HepG2 (cell line): ENCODE measurements at regions not wholly inside any gene's neighbourhood (a gene's known extent, or its start where the extent isn't known, plus 50 kb on each side); places are given as distances from the start of the nearest gene placed in this dataset.

ENCODE experiments used
- ATAC-seq: fragments of 200-7000 bp; cut with Tn5 transposase; 3 replicates; pipeline ENCODE4 v1.9.1; 2020; ENCODE audit warnings: mild to moderate bottlenecking, moderate library complexity
- BruUV-seq: library from RNA; stranded (reverse); fragments of 400-500 nt; replicated peaks from 2 replicates; lab custom pipeline; 2021; lab: Mats Ljungman, UMichigan
- CTCF ChIA-PET: fragments of 300-600 bp; formaldehyde crosslinking; extraction: SDS; loops from one replicate; lab custom pipeline; 2021; ENCODE audit warnings: low total read pairs, inconsistent platforms, low intra/inter-chr PET ratio; lab: Yijun Ruan, JAX
- POLR2A ChIA-PET: fragments of 350-600 bp; sonication (Branson Sonifier 250); formaldehyde crosslinking; loops from one replicate; lab custom pipeline; 2020; ENCODE audit warnings: antibody characterized with exemption, inconsistent platforms; lab: Yijun Ruan, JAX
- DNase-seq: peaks from one replicate; pipeline ENCODE4 v3.0.0-alpha.2; 2015; ENCODE audit warnings: low spot score
- FAIRE-seq: peaks from 3 replicates; lab custom pipeline; 2011; peaks lifted over from hg19 to GRCh38; lab: Jason Lieb, UNC
- H2AFZ ChIP-seq: one replicate; pipeline ENCODE4 v1.6.1; 2011; ENCODE audit warnings: low read length, inconsistent platforms
- H3K27ac ChIP-seq: fragments of 300-600 bp; 3 replicates; pipeline ENCODE4 v1.8.0; 2011; ENCODE audit warnings: mixed run types, mild to moderate bottlenecking, mixed read lengths, low read length, inconsistent platforms; ENCODE audit not compliant: insufficient read depth; ENCODE audit errors: extremely low read length
- H3K27me3 ChIP-seq, 2 experiments: fragments of 200-600 bp in 1 of 2; 2 replicates in 1 of 2; 3 replicates in 1 of 2; pipeline versions ENCODE4 v1.6.0 to v1.8.0; 2011; ENCODE audit warnings: low read length in 2 of 2, mild to moderate bottlenecking in 2 of 2, moderate library complexity in 2 of 2, inconsistent platforms in 1 of 2; ENCODE audit not compliant: insufficient read depth in 2 of 2, control insufficient read depth in 1 of 2
- H3K36me3 ChIP-seq, 2 experiments: fragments of 200-600 bp in 1 of 2; replicated peaks in 1 of 2; 2 replicates in 1 of 2; 3 replicates in 1 of 2; pipeline versions ENCODE4 v1.5.1 to v1.8.0; 2011; ENCODE audit warnings: low read length in 2 of 2, inconsistent platforms in 1 of 2; ENCODE audit not compliant: insufficient read depth in 2 of 2, control insufficient read depth in 1 of 2
- H3K4me1 ChIP-seq: 2 replicates; pipeline ENCODE4 v1.5.1; 2012; ENCODE audit warnings: low read length, inconsistent platforms; ENCODE audit not compliant: insufficient read depth
- H3K4me2 ChIP-seq: 2 replicates; pipeline ENCODE4 v1.6.0; 2011; ENCODE audit warnings: low read depth, low read length, inconsistent platforms
- H3K4me3 ChIP-seq, 3 experiments: fragments of 200-600 bp in 1 of 3; sonication (generic), shearing (Covaris generic) in 1 of 3; replicated peaks in 1 of 3; 2 replicates each; pipeline ENCODE4 v1.5.1; 2011 to 2016; ENCODE audit warnings: low read length in 3 of 3, inconsistent platforms in 2 of 3, low read depth in 2 of 3, mild to moderate bottlenecking in 2 of 3, control low read depth in 1 of 3, mixed read lengths in 1 of 3; ENCODE audit not compliant: insufficient read depth in 1 of 3
- H3K79me2 ChIP-seq: one replicate; pipeline ENCODE4 v1.6.1; 2011; ENCODE audit warnings: low read length, inconsistent platforms; ENCODE audit not compliant: insufficient read depth
- H3K9ac ChIP-seq: 2 replicates; pipeline ENCODE4 v1.6.0; 2011; ENCODE audit warnings: mild to moderate bottlenecking, low read depth, low read length, inconsistent platforms; ENCODE audit not compliant: insufficient read depth
- H3K9me3 ChIP-seq: 2 replicates; pipeline ENCODE4 v1.5.1; 2012; ENCODE audit warnings: mild to moderate bottlenecking, low read length
- H4K20me1 ChIP-seq: 2 replicates; pipeline ENCODE4 v1.6.0; 2011; ENCODE audit warnings: inconsistent platforms, mild to moderate bottlenecking, low read length, moderate library complexity; ENCODE audit not compliant: insufficient read depth
- ATF7-NPFF ChIP-seq: sonication (generic); formaldehyde crosslinking; IDR thresholded peaks from 2 replicates; pipeline ENCODE4 v1.8.1; 2023; ENCODE audit warnings: mild to moderate bottlenecking, low read depth, missing genetic modification reagents, moderate library complexity
- HMGXB4 ChIP-seq, 2 experiments: sonication (generic) in 1 of 2; formaldehyde crosslinking in 1 of 2; IDR thresholded peaks; 2 replicates each; pipeline versions ENCODE4 v1.4.0 to v1.6.1; 2018 to 2020; ENCODE audit warnings: missing genetic modification reagents in 2 of 2, borderline replicate concordance in 1 of 2, low read depth in 1 of 2, mild to moderate bottlenecking in 1 of 2, missing biosample characterization in 1 of 2
- HNF4A ChIP-seq: sonication (generic); formaldehyde crosslinking; IDR thresholded peaks from 2 replicates; pipeline ENCODE4 v1.4.0; 2020; ENCODE audit warnings: missing genetic modification reagents
- KLF6 ChIP-seq: IDR thresholded peaks from 2 replicates; pipeline ENCODE4 v1.8.0; 2016; ENCODE audit warnings: missing biosample characterization, missing genetic modification reagents
- PRMT3 ChIP-seq: sonication (generic); formaldehyde crosslinking; IDR thresholded peaks from 2 replicates; pipeline ENCODE4 v1.8.1; 2022; ENCODE audit warnings: low read depth, mild to moderate bottlenecking, moderate library complexity, missing genetic modification reagents, borderline replicate concordance
- SMAD1 ChIP-seq: sonication (generic); formaldehyde crosslinking; IDR thresholded peaks from 2 replicates; pipeline ENCODE4 v1.4.0; 2020; ENCODE audit warnings: missing genetic modification reagents, low read depth, mild to moderate bottlenecking, borderline replicate concordance
- SUZ12 ChIP-seq: fragments of 150-350 bp; IDR thresholded peaks from 2 replicates; pipeline ENCODE4 v1.6.1; 2014; ENCODE audit warnings: low read depth, low read length
- TFE3 ChIP-seq: IDR thresholded peaks from 2 replicates; pipeline ENCODE4 v1.6.1; 2016
- ZBTB37 ChIP-seq: sonication (generic); formaldehyde crosslinking; IDR thresholded peaks from 2 replicates; pipeline ENCODE4 v1.4.0; 2020; ENCODE audit warnings: mild to moderate bottlenecking, missing genetic modification reagents
- ZMAT3 ChIP-seq: sonication (generic); formaldehyde crosslinking; conservative IDR thresholded peaks from 2 replicates; pipeline ENCODE4 v1.7.0; 2021; ENCODE audit warnings: missing genetic modification reagents
- ZNF30 ChIP-seq: sonication (generic); formaldehyde crosslinking; IDR thresholded peaks from 2 replicates; pipeline ENCODE4 v1.5.0; 2020; ENCODE audit warnings: mild to moderate bottlenecking, missing genetic modification reagents
- ZNF512 ChIP-seq: sonication (generic); formaldehyde crosslinking; IDR thresholded peaks from 2 replicates; pipeline ENCODE4 v1.4.0; 2020; ENCODE audit warnings: mild to moderate bottlenecking, missing genetic modification reagents
- ZNF570 ChIP-seq: sonication (generic); formaldehyde crosslinking; IDR thresholded peaks from 2 replicates; pipeline ENCODE4 v1.4.0; 2020; ENCODE audit warnings: mild to moderate bottlenecking, missing genetic modification reagents, borderline replicate concordance
- ZNF589 ChIP-seq: sonication (generic); formaldehyde crosslinking; conservative IDR thresholded peaks from 2 replicates; pipeline ENCODE4 v1.8.0; 2022; ENCODE audit warnings: mild to moderate bottlenecking, moderate library complexity, missing genetic modification reagents
- ZNF7 ChIP-seq: IDR thresholded peaks from 2 replicates; pipeline ENCODE4 v1.6.1; 2016; ENCODE audit warnings: missing biosample characterization, missing genetic modification reagents
- WGBS: methylation state at CpG from one replicate; pipeline ENCODE4 v1.1.6; 2017; ENCODE audit warnings: low lambda C conversion rate; 5-methylcytosine and 5-hydroxymethylcytosine counted together
- in situ Hi-C: cut with HindIII; loops from 2 replicates; pipeline ENCODE4 v1.10.0; 2017; ENCODE audit warnings: low pct_unique_long_range_greater_than_20kb; ENCODE audit not compliant: extremely low pct_ligation_motif_present
- intact Hi-C: fragments of 100-400 bp; cut with micrococcal nuclease; formaldehyde crosslinking; loops from one replicate; pipeline ENCODE4 v1.10.0; 2022; ENCODE audit not compliant: unreplicated experiment

- no peak for TF ChIP-seq HMGXB4 (CRISPR knock-in tag; IDR thresholded peaks at IDR 0.05; ENCODE audit: borderline replicate concordance in 1 of 2, low read depth in 1 of 2)
- no peak for TF ChIP-seq KLF6 (CRISPR knock-in tag)
These were observed 103.8 kb downstream of the ADSS2 start (continued) for GRCh38 chr1:244347942-244348341.

GRCh38 chr1:244349103-244349531 lies 102.6 kb downstream of the ADSS2 start:
- Histone ChIP-seq H3K9me3 (no peaks in the 10 kb centered on the region), H3K36me3 (no peaks in the 10 kb centered on the region), H3K4me3 (no peak overlapping the region), H2AFZ (no peak overlapping the region), H3K4me2 (no peak overlapping the region), H3K79me2 (no peaks in the 10 kb centered on the region), H4K20me1 (no peaks in the 10 kb centered on the region), H3K27me3 (peaks cover 0 to 16% of the 10 kb centered on the region in 2 experiments; a peak in 3 of 5 replicates), H3K4me1 (no peaks in the 10 kb centered on the region), H3K9ac (no peak overlapping the region), H3K27ac (no peak overlapping the region)
- ATAC-seq: no peak
- no peak for FAIRE-seq
- no TSS peak for BruUV-seq
- POLR2A ChIA-PET: no interaction called here
- no peak for DNase-seq
- 43% methylated on average over 8 of the region's 8 CpGs for WGBS
- intact Hi-C loops: no loop called here
- CTCF ChIA-PET: no interaction called here
- no peak for TF ChIP-seq ZNF570 (CRISPR knock-in tag)
- TF ChIP-seq SMAD1 (CRISPR knock-in tag): no peak
- no peak for TF ChIP-seq ATF7-NPFF (CRISPR knock-in tag)
- TF ChIP-seq TFE3 (CRISPR knock-in tag): no peak
- TF ChIP-seq ZNF30 (CRISPR knock-in tag): no peak
- no peak for TF ChIP-seq ZBTB37 (CRISPR knock-in tag)
- no peak for TF ChIP-seq SUZ12
- no peak for TF ChIP-seq ZMAT3 (CRISPR knock-in tag)
- TF ChIP-seq ZNF512 (CRISPR knock-in tag): no peak
- no peak for TF ChIP-seq ZNF7
- TF ChIP-seq PRMT3 (CRISPR knock-in tag): no peak
- TF ChIP-seq HNF4A: no peak
- no peak for TF ChIP-seq ZNF589 (CRISPR knock-in tag)
- in situ Hi-C loops: no loop called here
